IgD-negative memory B cell (primary cell): ENCODE measurements at regions not wholly inside any gene's neighbourhood (a gene's known extent, or its start where the extent isn't known, plus 50 kb on each side); places are given as distances from the start of the nearest gene placed in this dataset.

ENCODE experiments used
- H3K27ac Mint-ChIP-seq, 3 donors: one replicate each; pipeline ENCODE4 v1.8.0; 2020 to 2022; ENCODE audit warnings: mild to moderate bottlenecking in 3 of 3, mixed read lengths in 3 of 3, moderate library complexity in 1 of 3
- H3K27me3 Mint-ChIP-seq: one replicate; pipeline ENCODE4 v1.8.0; 2021; ENCODE audit warnings: mixed read lengths
- H3K36me3 Mint-ChIP-seq: one replicate; pipeline ENCODE4 v1.8.0; 2020; ENCODE audit warnings: mild to moderate bottlenecking, mixed read lengths
- H3K4me1 Mint-ChIP-seq, 3 donors: one replicate each; pipeline ENCODE4 v1.8.0; 2020 to 2022; ENCODE audit warnings: mixed read lengths in 3 of 3, mild to moderate bottlenecking in 1 of 3
- H3K4me3 Mint-ChIP-seq, 4 donors: one replicate each; pipeline ENCODE4 v1.8.0; 2020 to 2022; ENCODE audit warnings: mild to moderate bottlenecking in 4 of 4, mixed read lengths in 4 of 4, moderate library complexity in 3 of 4
- H3K9me3 Mint-ChIP-seq, 3 donors: one replicate each; pipeline ENCODE4 v1.8.0; 2020 to 2021; ENCODE audit warnings: mixed read lengths in 3 of 3, mild to moderate bottlenecking in 1 of 3

DNA sequence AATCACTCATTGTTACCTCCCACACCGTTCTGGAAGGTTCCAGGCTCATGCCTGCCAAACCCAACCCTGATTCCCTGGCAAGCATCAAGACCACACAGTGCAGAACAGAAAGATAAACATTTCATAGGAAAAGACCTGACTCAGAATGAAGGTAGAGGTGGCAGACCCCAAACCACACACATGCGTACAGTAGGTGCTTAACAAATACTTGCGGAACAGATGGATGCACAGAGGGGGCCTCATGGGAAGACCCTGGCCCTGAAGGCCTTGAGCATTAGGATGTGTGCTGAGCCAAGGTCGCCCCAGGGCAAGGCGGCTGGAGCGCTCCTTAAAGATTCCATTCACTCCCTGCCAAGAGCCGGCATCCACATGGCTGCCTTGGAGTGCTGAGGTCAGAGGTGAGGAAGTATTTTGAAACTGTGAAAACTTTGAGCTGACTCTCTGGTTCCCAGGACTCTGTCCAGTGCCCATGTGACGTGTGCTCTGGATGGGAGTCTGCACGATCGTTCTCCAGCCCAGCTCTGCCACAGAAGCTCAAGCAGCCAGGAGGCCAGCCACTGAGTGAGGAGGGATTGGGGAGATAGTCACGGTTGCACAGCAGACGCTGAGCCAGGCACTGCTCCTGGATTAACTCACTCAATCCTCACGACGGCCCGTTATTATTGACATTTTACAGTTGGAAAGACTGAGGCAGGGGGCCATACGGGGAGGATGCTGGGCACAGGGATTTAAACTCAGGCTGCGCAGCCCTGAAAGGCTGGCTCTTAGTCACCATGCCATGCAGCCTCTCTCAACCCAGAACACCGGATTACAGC lies 65.5 kb upstream of the AFDN start:
- H3K27me3 Mint-ChIP-seq, result peaks cover 4% of the 10 kb centered on the region
- no peaks in the 10 kb centered on the region for H3K4me1 Mint-ChIP-seq
- no peaks in the 10 kb centered on the region for H3K36me3 Mint-ChIP-seq
- no peaks in the 10 kb centered on the region for H3K9me3 Mint-ChIP-seq
- H3K4me3 Mint-ChIP-seq, result no peak overlapping the region
- H3K27ac Mint-ChIP-seq, result no peak overlapping the region

DNA sequence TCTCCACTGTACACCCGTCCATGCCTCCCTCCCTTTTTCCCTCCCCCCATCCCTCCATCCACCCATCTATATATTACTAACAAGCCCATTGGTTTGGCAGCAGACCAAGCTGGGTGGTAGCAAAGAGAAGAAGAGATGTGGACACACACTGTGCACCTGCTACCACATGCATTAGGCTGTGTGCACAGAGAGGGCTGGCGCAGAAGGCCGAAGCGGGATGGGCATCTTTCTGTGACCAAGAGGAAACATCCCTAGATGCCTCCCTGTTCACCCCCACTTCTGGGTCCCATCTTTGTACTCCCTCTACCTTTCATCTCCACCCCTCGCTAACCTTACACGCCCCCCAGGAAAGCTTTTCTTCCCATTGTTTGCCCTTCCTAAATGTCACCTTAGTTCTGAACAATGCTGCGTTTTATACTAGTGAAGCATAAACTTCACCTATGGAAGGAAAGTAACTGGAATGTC lies 64.9 kb upstream of the AFDN start:
- Mint-ChIP-seq H3K4me1 (no peaks in the 10 kb centered on the region), H3K27ac (no peak overlapping the region), H3K36me3 (no peaks in the 10 kb centered on the region), H3K9me3 (no peaks in the 10 kb centered on the region), H3K27me3 (peaks cover 4% of the 10 kb centered on the region), H3K4me3 (no peak overlapping the region)

DNA sequence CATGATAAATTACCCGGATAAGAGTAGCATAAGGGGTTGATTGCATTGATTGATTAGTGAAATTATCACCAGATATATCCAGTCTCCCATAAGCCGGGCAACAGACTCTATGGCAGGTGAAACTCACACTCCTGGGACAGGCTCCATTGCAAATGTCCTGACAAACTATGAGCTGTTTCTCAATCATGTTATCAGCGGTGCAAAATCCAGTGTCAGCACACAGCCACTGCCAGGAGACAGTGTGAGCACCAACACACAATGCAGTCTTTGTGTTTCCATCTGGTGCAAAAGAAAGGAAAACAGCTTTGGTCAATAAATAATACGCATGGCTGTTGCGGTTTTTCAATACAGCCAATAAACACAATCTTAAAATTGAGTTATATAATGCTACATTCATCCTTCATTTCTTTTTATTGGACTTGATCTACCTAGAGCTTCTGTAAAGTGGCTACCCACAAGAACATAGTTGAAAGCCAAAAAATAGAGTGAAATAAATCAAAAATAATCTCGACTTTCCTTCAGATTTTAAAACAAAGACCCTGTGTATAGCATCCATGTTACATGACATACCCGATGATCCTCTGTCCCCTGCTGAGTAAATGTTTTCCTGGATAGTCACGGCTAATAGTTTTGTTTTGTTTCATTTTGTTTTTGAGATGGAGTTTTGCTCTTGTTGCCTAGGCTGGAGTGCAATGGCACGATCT lies 64.3 kb upstream of the AFDN start:
- no peaks in the 10 kb centered on the region for H3K9me3 Mint-ChIP-seq
- peaks cover 4% of the 10 kb centered on the region for H3K27me3 Mint-ChIP-seq
- H3K36me3 Mint-ChIP-seq, result no peaks in the 10 kb centered on the region
- no peak overlapping the region for H3K27ac Mint-ChIP-seq
- no peaks in the 10 kb centered on the region for H3K4me1 Mint-ChIP-seq
- no peak overlapping the region for H3K4me3 Mint-ChIP-seq

DNA sequence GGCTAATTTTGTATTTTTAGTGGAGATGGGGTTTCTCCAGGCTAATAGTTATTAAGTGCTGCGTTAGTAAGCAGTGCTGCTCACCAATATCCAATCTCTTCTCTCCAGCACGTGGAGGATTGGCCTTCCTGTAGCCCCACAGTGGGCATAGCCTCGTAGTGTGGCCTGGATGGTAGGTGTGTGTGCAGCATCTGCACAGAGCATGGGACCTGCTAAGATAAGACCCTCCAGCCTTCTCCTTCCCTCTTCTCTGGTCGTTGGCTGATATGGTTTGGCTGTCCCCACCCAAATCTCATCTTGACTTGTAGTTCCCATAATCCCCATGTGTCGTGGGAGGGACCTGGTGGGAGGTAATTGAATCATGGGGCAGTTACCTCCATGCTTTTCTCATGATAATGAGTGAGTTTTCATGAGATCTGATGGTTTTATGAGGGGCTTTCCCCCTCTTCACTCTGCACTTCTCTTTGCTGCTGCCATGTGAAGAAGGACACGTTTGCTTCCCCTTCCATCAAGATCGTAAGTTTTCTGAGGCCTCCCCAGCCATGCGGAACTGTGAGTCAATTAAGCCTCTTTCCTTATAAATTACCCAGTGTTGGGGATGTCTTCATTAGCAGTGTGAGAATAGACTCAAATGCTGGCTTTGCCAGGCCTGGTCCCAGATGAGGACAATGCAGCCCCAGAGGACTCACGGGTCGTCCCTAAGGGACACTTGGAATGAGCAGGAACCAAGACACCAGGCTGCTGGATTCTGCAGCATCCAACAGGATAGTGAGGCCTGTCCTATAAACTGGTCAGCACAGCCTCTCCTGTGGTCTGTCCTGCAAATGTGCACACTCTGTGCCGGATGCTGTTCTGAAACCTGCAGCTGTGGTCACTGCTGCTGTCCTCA lies 63.4 kb upstream of the AFDN start:
- no peak overlapping the region for H3K4me3 Mint-ChIP-seq
- H3K27me3 Mint-ChIP-seq, result peaks cover 4% of the 10 kb centered on the region
- H3K27ac Mint-ChIP-seq, result no peak overlapping the region
- H3K4me1 Mint-ChIP-seq, result no peaks in the 10 kb centered on the region
- H3K9me3 Mint-ChIP-seq, result no peaks in the 10 kb centered on the region
- H3K36me3 Mint-ChIP-seq, result no peaks in the 10 kb centered on the region

DNA sequence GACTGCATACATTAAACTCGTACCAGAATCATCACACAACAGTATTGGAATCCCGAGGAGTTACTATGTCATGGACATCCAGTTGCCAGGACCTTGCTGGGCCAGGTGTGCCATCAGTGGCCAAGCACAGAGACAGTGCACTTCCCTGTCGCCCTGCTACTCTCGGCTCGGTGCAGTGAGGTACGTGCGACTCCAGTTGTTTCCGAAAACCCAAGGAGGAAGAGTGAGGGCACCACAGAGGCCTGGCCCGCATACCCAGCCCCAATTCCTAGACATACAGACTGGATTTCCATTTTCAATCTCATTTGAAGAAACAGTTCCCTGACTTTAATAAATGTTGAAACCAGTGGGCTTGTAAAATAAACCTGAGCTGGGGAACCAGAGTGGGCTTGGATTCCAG lies 62.5 kb upstream of the AFDN start:
- H3K36me3 Mint-ChIP-seq, result no peaks in the 10 kb centered on the region
- no peaks in the 10 kb centered on the region for H3K27me3 Mint-ChIP-seq
- no peaks in the 10 kb centered on the region for H3K4me1 Mint-ChIP-seq
- H3K27ac Mint-ChIP-seq, result no peak overlapping the region
- H3K4me3 Mint-ChIP-seq, result no peak overlapping the region
- no peaks in the 10 kb centered on the region for H3K9me3 Mint-ChIP-seq

DNA sequence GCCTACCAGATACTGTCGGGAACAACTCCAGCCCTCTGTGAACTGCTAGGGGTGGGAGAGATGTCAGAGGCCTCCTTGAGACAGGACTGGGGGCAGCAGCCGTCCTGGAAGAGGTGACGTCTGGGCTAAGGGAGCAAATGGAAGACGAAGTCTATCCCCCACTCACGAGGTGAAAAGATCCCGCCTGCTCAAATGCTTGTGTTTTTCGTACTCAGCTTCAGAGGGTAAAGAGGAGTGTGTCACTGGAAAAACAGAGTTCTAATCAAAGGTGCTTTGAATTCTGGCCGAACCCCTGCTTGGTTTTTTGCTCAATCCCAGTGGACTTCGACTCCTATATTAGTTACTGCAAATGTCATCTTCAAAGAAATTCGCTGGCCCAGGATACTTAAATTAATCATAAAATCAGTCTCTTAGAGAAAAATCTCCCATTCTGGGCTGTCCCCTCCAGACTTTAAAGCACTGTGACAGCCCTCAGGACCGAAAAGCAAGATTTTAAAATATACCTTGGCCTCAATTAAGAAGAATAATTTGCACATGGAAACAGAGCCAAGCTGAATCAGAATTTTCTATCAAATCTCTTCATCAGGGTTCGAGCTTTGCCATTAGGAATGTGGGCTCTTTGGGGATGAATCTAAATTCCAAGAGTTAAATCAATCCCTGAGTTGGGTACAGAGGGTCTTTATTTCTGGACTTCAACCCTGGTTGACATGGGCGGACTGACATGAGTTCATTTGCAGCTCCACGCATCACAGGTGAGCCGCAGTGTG lies 61.8 kb upstream of the AFDN start:
- H3K4me1 Mint-ChIP-seq, result no peaks in the 10 kb centered on the region
- no peaks in the 10 kb centered on the region for H3K9me3 Mint-ChIP-seq
- no peaks in the 10 kb centered on the region for H3K27me3 Mint-ChIP-seq
- no peak overlapping the region for H3K4me3 Mint-ChIP-seq
- no peak overlapping the region for H3K27ac Mint-ChIP-seq
- H3K36me3 Mint-ChIP-seq, result no peaks in the 10 kb centered on the region

DNA sequence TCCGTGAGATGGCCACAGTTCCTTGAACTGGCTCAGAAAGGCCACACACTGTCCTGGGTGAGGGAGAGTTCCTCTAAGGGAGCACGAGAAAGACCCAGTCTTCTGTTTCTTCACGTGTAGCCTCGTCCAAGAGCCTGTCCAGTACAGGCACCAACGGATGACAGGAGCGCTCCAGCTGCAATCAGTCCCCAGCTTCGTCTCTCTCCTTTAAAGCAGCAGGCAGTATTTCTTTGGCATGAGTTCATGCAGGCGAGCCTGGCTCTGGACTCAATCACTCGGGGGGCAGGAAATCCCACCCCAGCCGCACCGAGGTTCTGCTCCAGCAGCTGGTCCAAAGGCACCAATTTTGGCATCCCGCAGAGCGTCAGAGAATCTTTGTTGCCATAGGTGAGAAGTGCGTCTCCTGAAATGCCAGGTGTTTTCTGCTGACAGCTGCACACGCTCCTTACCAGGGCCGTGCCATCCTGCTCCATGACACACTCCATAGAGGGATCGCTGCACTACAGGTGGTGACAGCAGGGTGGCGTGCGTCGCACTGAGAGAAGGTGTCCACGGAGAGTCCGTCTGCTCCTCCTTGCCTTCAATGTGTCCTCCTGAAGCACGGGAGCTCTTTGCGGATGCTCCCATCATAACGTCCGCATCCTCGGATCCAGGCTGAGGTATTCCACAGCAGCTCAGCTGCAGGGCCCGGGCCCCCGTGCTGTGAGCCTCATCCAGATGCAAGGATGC lies 59.6 kb upstream of the AFDN start:
- no peaks in the 10 kb centered on the region for H3K36me3 Mint-ChIP-seq
- H3K27ac Mint-ChIP-seq, result no peak overlapping the region
- H3K27me3 Mint-ChIP-seq, result peaks cover 4% of the 10 kb centered on the region
- no peak overlapping the region for H3K4me3 Mint-ChIP-seq
- no peaks in the 10 kb centered on the region for H3K9me3 Mint-ChIP-seq
- no peaks in the 10 kb centered on the region for H3K4me1 Mint-ChIP-seq

DNA sequence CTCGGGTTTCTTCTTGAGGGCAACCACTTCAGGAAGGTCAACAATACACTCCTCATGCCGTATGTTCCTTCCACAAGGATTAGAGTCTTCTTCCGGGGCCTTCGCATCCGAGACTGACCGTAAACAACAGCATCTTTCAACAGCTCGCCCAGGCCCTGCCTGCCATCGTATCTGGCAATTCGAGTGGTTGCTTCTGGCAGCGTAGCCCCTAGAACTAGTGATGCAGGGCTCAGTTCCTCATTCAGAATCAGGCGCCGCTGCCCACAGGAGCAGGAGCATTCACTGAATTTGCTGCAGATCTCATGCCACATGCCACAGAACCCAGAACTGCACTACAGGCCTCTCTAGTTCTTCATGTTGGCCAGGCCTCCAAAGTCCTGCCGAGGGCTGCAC lies 59.0 kb upstream of the AFDN start:
- H3K4me1 Mint-ChIP-seq, result no peaks in the 10 kb centered on the region
- no peaks in the 10 kb centered on the region for H3K36me3 Mint-ChIP-seq
- H3K4me3 Mint-ChIP-seq, result no peak overlapping the region
- peak overlapping the region in 1 of 3 donors; percentile 74 for H3K27ac Mint-ChIP-seq
- H3K9me3 Mint-ChIP-seq, result no peaks in the 10 kb centered on the region
- H3K27me3 Mint-ChIP-seq, result peaks cover 4% of the 10 kb centered on the region

DNA sequence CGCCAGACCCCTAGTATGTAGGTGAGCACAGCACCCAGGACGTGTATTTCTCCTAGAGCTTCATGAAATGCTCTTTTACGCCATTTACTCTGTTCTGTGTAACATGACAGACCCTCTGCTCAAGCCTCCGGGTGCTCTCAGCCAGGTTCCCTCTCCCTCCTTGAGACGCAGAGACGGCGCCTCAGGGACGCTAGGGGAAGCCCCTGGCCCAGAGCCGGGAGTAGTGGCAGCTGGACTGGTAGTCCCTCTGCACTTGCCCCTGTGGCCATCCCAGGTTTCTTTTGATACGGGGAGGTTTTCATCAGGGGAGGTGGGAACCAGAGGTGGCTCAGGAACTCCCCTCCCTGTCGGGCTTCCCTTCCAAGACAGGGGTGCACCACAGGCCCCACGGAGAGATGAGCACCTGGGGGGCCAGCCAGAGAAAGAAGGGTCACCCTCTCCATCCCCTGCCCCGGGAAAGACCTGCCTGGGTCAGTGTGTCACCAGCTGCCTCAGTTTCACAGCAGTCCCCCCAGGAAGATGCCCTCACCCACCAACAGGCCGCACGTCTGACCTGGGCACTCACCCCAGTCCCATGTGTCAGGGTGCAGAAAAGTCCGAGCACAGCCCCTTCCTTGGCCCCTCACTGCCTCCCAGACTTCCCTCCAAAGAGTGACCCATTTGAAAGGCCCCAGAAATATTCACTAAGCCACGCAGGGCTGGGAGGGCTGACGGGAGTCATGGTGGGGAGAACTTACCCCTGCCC lies 58.1 kb upstream of the AFDN start:
- Mint-ChIP-seq H3K27me3 (peaks cover 4% of the 10 kb centered on the region), H3K27ac (peak overlapping the region in 1 of 3 donors; percentile 52), H3K36me3 (no peaks in the 10 kb centered on the region)

DNA sequence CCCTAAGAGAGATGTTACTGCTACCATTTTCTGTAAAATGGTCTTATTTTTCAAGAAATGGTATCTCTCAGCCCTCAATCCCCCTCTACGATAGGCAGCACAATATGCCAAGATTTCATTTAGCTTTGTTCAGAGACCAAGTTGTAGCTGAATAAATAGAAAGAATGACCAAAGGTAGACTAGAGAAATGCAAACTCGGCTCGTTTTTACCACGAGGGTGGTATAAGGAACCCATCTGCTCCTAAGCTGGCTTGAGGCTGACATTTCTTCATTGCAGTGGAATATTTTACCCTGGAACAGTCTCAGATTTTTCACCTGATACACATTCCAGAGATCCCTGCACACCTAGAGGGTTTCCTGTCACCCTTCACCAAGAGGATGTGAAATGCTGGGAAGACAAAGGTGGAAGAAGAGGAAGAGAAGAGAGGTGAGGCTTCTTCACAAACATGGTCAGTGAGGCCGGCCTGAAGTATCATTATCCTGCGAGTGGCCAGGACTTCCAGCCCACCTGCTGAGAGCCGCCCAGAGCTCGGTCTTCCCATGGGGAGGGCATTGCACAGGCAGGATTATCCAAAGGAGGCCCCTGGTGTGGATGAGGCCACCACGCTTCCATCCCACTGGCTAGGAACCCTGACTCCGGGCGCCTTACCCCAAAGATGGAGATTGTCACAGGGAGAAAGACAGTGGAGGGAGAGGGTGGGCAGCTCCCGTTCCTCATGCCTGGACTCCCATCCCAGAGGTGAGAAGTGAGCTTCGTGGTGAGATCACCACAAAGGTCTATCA lies 57.1 kb upstream of the AFDN start:
- Mint-ChIP-seq H3K36me3 (no peaks in the 10 kb centered on the region), H3K4me1 (no peaks in the 10 kb centered on the region), H3K9me3 (no peaks in the 10 kb centered on the region), H3K4me3 (no peak overlapping the region), H3K27ac (peak overlapping the region in 1 of 3 donors; percentile 52), H3K27me3 (peaks cover 4% of the 10 kb centered on the region)

More for the DNA sequence above, 58.1 kb upstream of the AFDN start:
- H3K9me3 Mint-ChIP-seq, result no peaks in the 10 kb centered on the region
- H3K4me3 Mint-ChIP-seq, result no peak overlapping the region
- H3K4me1 Mint-ChIP-seq, result no peaks in the 10 kb centered on the region

DNA sequence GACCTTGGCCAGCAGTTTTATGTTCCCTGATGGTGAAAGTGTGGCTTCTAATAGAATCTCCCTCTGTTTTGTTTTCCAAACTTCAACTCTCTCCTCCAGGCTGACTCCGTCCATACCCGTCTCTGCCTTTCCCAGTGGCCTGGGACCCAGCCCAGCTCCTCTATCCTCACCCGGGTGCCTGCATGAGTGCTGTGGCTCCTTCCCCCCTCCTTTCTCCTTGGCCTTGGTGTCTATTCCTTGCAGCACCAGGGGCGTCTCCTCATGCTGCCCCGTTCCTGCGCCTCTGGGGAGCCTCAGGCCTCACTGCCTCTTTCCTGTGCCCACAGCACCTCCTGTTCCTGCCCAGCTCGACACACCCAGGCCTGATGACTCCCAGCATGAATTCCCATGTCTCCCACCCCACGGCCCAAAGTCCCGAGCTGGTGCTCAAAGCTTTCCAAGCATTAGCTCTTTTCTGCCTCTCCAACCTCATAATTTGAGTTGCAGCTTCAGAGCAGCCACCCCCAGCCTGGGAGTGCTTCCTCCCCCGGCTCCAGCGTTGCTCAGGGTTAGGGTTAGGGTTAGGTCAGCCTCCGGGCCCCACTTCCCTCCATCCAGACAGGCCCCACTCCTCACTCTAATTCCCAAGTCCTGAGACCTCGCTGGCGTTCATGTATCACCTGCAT lies 56.3 kb upstream of the AFDN start:
- Mint-ChIP-seq H3K36me3 (no peaks in the 10 kb centered on the region), H3K9me3 (no peaks in the 10 kb centered on the region), H3K27ac (peak overlapping the region in 1 of 3 donors; percentile 39), H3K4me3 (no peak overlapping the region), H3K4me1 (no peaks in the 10 kb centered on the region), H3K27me3 (peaks cover 5% of the 10 kb centered on the region)

DNA sequence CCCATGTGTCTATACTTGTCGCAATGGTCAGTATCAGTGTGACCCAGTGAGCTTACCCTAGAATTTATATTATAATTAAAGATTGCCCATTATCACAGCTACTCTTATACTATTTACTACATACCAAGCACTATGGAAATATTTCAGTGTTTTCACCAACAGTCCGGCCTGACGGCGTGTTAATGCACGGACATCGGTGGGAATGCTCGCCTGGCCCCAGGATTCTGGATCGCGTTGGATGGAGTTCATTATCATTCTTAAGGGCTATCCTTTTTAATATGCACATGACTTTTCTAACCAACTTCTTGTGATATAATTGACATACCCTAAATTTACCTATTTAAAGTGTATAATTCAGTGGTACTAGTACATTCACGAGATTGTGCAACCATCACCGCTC lies 51.8 kb upstream of the AFDN start:
- Mint-ChIP-seq H3K9me3 (no peaks in the 10 kb centered on the region), H3K4me1 (no peaks in the 10 kb centered on the region), H3K36me3 (no peaks in the 10 kb centered on the region), H3K4me3 (no peak overlapping the region), H3K27me3 (peaks cover 19% of the 10 kb centered on the region), H3K27ac (no peak overlapping the region)
